22Rv1 (cell line): ENCODE measurements at regions not wholly inside any gene's neighbourhood (a gene's known extent, or its start where the extent isn't known, plus 50 kb on each side); places are given as distances from the start of the nearest gene placed in this dataset.

ENCODE experiments used
- CTCF ChIP-seq: fragments of 450-650 bp; IDR thresholded peaks from 2 replicates; pipeline ENCODE4 v1.5.1; 2017; ENCODE audit warnings: mild to moderate bottlenecking
- ZFX ChIP-seq: fragments of 450-650 bp; IDR thresholded peaks from 2 replicates; pipeline ENCODE4 v1.6.1; 2017; ENCODE audit warnings: antibody characterized with exemption, borderline replicate concordance

DNA sequence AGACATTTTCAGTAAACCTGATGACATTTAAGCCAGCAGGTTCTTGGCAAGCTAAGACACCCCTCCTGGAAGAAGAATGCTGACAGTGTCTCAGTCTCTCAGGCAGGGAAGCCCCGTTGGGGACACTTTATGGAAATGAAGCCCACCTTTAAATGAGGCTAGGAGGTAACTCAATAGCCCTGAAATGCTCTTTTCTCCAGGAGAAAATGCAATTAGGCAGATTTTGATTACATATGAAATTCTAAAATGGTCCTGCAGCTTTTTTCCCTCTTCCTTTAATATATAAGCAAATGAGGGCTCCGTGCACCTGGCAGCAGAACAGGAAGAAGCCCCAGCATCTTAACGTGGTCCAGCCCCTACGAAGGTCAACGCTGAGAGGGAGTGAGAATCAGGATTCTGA lies 65.8 kb upstream of the CHST15 start:
- TF ChIP-seq CTCF = no peak
- TF ChIP-seq ZFX = no peak
